ENCODE measurements at regions not wholly inside any gene's neighbourhood (a gene's known extent, or its start where the extent isn't known, plus 50 kb on each side); places are given as distances from the start of the nearest gene placed in this dataset.

DNA sequence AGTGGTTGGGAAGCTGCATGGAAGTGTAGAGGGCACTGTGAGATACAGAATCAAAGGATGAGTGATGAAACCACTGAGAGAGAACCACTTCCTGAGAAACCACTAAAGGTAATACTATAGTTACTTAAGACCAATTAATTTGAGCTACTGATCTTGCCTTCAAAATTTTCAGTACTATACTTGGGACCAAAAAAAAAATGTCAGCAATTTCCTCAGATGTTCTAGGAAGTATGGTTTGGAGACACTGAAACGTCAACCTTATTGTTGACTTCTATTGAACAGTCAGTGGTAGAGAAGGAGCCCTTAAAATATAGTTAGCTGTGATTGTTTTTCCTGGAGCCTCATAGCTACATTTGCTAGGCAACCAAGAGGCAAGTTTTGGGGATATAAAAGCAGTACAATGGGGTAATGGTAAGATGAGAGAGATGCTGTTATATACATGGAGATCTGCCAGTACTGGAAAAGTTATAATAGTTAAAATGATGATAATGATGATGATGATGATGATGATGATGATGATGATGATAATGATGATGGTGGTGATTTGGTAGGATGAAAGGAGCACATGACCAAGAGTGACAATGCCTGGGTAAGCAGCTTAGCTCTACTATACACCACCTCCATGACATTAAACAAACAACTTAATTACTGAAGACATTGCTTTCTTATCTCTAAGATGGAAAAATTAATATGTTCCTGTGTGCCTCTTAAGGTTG lies 300.9 kb upstream of the G2E3 start:
- Histone ChIP-seq H3K4me2 (ENCODE audit: low read length) (no peak overlapping the region), H3K9ac (ENCODE audit: low read length) (no peak overlapping the region), H3K4me1 (ENCODE audit: insufficient read depth, low read length) (no peaks in the 10 kb centered on the region), H2AFZ (ENCODE audit: low read length) (no peak overlapping the region), H3K27me3 (ENCODE audit: low read length) (peaks cover 9% of the 10 kb centered on the region; the same call in 1 of the 2 replicates), H3K79me2 (ENCODE audit: low read length) (no peaks in the 10 kb centered on the region), H3K27ac (ENCODE audit: low read length) (no peak overlapping the region), H3K9me2 (replicated peaks; ENCODE audit: low read length) (no peaks in the 10 kb centered on the region), H4K20me1 (ENCODE audit: low read length) (no peaks in the 10 kb centered on the region), H3F3A (ENCODE audit: low read length, unreplicated experiment) (no peaks in the 10 kb centered on the region), H3K36me3 (ENCODE audit: low read depth, low read length) (no peaks in the 10 kb centered on the region), H3K9me3 (ENCODE audit: low read length) (no peaks in the 10 kb centered on the region), H3K4me3 (ENCODE audit: low read length) (no peak overlapping the region)
- intact Hi-C loops (cut with micrococcal nuclease) = loop anchor here (10.0 kb wide), 1 partner anchor 267 kb away; no protein-coding TSS in a partner anchor
- DNase-seq (no peak), ATAC-seq (no peak)
- POLR2A ChIA-PET (ENCODE audit: unreplicated experiment) = no interaction called here
- TF ChIP-seq, protein P1, sequence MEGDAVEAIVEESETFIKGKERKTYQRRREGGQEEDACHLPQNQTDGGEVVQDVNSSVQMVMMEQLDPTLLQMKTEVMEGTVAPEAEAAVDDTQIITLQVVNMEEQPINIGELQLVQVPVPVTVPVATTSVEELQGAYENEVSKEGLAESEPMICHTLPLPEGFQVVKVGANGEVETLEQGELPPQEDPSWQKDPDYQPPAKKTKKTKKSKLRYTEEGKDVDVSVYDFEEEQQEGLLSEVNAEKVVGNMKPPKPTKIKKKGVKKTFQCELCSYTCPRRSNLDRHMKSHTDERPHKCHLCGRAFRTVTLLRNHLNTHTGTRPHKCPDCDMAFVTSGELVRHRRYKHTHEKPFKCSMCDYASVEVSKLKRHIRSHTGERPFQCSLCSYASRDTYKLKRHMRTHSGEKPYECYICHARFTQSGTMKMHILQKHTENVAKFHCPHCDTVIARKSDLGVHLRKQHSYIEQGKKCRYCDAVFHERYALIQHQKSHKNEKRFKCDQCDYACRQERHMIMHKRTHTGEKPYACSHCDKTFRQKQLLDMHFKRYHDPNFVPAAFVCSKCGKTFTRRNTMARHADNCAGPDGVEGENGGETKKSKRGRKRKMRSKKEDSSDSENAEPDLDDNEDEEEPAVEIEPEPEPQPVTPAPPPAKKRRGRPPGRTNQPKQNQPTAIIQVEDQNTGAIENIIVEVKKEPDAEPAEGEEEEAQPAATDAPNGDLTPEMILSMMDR (conservative IDR thresholded peaks at IDR 0.05; ENCODE audit: low read depth, low read length) = no peak
- TF ChIP-seq EZH2phosphoT487 (IDR thresholded peaks at IDR 0.05; ENCODE audit: borderline replicate concordance, low read length) = no peak
- no peak for TF ChIP-seq EZH2 (IDR thresholded peaks at IDR 0.05; ENCODE audit: low read length, unreplicated experiment)
- BruUV-seq (replicated peaks) = no TSS peak
- CTCF ChIA-PET = no interaction called here

DNA sequence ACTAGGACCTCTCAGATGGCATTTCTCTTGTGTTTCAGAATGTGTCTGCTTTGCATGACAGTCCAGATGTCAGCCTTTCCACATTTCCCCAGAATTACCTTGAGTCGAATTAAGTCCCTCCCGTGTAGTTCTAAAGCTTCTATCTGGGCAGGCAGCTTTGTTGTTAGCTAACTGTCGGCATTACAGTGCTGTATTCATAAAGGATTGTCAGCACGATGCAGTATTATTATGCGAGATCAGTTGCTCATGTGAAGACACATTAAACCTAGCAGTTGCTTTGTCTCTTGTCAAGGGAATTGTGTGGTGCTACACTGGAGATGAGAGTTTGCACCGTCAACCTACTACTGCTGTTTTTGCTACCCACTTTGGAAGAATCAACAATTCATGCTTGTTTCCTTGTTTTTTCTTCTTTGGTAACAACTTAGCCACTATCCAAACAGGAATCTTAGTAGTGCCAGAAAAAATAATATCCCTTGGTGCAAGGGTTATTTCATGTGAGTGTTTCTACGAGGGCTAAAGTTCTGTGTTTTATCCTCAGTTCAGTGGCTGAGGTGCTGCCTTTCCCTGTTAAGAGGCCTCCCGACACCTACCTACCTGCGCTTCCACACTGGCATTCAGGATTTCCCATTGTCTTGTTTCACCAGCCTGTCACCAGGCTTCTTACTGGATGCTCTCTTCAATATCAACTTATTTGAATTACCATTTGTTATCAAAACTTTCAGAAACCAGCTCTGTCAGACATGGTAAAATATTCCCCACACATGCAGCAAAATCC lies 297.9 kb upstream of the G2E3 start:
- no peaks in the 10 kb centered on the region for H3K4me1 ChIP-seq (ENCODE audit: insufficient read depth, low read length)
- H3K79me2 ChIP-seq (ENCODE audit: low read length) = no peaks in the 10 kb centered on the region
- intact Hi-C loops (cut with micrococcal nuclease) = no loop called here
- H3F3A ChIP-seq (ENCODE audit: low read length, unreplicated experiment) = no peaks in the 10 kb centered on the region
- DNase-seq (no peak), ATAC-seq (no peak)
- H2AFZ ChIP-seq (ENCODE audit: low read length) = no peak overlapping the region
- H3K36me3 ChIP-seq (ENCODE audit: low read depth, low read length) = no peaks in the 10 kb centered on the region
- no peak overlapping the region for H3K4me3 ChIP-seq (ENCODE audit: low read length)
- CTCF ChIA-PET = no interaction called here
- no peak overlapping the region for H3K27ac ChIP-seq (ENCODE audit: low read length)
- no TSS peak for BruUV-seq (replicated peaks)
- H3K4me2 ChIP-seq (ENCODE audit: low read length) = no peak overlapping the region
- peaks cover 9% of the 10 kb centered on the region; the same call in 1 of the 2 replicates for H3K27me3 ChIP-seq (ENCODE audit: low read length)
- POLR2A ChIA-PET (ENCODE audit: unreplicated experiment) = no interaction called here
- TF ChIP-seq, protein P1 (conservative IDR thresholded peaks at IDR 0.05; ENCODE audit: low read depth, low read length) = no peak
- TF ChIP-seq EZH2phosphoT487 (IDR thresholded peaks at IDR 0.05; ENCODE audit: borderline replicate concordance, low read length) = no peak
- TF ChIP-seq EZH2 (IDR thresholded peaks at IDR 0.05; ENCODE audit: low read length, unreplicated experiment) = no peak
- no peaks in the 10 kb centered on the region for H3K9me3 ChIP-seq (ENCODE audit: low read length)
- no peak overlapping the region for H3K9ac ChIP-seq (ENCODE audit: low read length)
- H3K9me2 ChIP-seq (replicated peaks; ENCODE audit: low read length) = no peaks in the 10 kb centered on the region
- H4K20me1 ChIP-seq (ENCODE audit: low read length) = no peaks in the 10 kb centered on the region

DNA sequence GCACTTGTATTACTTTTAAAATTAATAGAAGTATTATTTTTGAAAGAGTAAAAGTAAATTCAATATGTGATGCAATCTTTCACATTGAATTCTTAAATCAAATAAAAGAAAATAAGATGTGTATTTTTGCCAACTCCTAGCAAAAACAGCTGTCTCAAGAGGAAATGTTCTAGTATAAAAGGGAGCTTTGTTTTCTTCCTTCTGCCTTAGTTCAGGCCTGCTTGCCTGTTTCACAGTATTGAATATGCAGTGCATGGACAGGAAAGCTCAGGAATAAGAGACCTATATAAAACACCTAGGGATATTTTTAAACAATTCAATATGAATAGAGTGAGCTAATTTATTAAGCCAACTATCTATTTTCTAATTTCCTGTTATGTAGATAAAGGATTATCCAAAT lies 294.8 kb upstream of the G2E3 start:
- Histone ChIP-seq H3K27ac (ENCODE audit: low read length) (no peak overlapping the region), H3K36me3 (ENCODE audit: low read depth, low read length) (no peaks in the 10 kb centered on the region), H3K9me3 (ENCODE audit: low read length) (no peaks in the 10 kb centered on the region), H3K9ac (ENCODE audit: low read length) (no peak overlapping the region), H3K9me2 (replicated peaks; ENCODE audit: low read length) (no peaks in the 10 kb centered on the region), H3K4me1 (ENCODE audit: insufficient read depth, low read length) (peaks cover 9% of the 10 kb centered on the region; the same call in 1 of the 2 replicates), H4K20me1 (ENCODE audit: low read length) (no peaks in the 10 kb centered on the region), H3K79me2 (ENCODE audit: low read length) (no peaks in the 10 kb centered on the region), H3K4me3 (ENCODE audit: low read length) (no peak overlapping the region), H3K27me3 (ENCODE audit: low read length) (peaks cover 9% of the 10 kb centered on the region; the same call in 1 of the 2 replicates), H3K4me2 (ENCODE audit: low read length) (no peak overlapping the region), H2AFZ (ENCODE audit: low read length) (no peak overlapping the region), H3F3A (ENCODE audit: low read length, unreplicated experiment) (no peaks in the 10 kb centered on the region)
- BruUV-seq (replicated peaks) = no TSS peak
- no peak for DNase-seq
- POLR2A ChIA-PET (ENCODE audit: unreplicated experiment) = no interaction called here
- ATAC-seq = no peak
- intact Hi-C loops (cut with micrococcal nuclease) = no loop called here
- TF ChIP-seq, protein P1 (conservative IDR thresholded peaks at IDR 0.05; ENCODE audit: low read depth, low read length) = no peak
- TF ChIP-seq EZH2phosphoT487 (IDR thresholded peaks at IDR 0.05; ENCODE audit: borderline replicate concordance, low read length) (no peak), EZH2 (IDR thresholded peaks at IDR 0.05; ENCODE audit: low read length, unreplicated experiment) (no peak)
- CTCF ChIA-PET = no interaction called here
